HG02588 (cell line): ENCODE measurements at regions not wholly inside any gene's neighbourhood (a gene's known extent, or its start where the extent isn't known, plus 50 kb on each side); places are given as distances from the start of the nearest gene placed in this dataset.

Source experiments
- ATAC-seq: cut with Tn5 transposase; IDR thresholded peaks from one replicate; pipeline ENCODE4 v1.9.1; 2021; ENCODE audit warnings: mild to moderate bottlenecking, moderate library complexity; ENCODE audit not compliant: unreplicated experiment

GRCh38 chr2:8542381-8543059 is 139.3 kb upstream of the ID2 start:
- ATAC-seq: no peak

GRCh38 chr2:8543060-8543382 is 138.8 kb upstream of the ID2 start:
- peak; percentile 21 for ATAC-seq

- peak; percentile 70 for ATAC-seq
Measured at GRCh38 chr2:8543383-8544170, 138.3 kb upstream of the ID2 start.

GRCh38 chr2:8544171-8544785 is 137.6 kb upstream of the ID2 start:
- ATAC-seq: no peak

- ATAC-seq: peak; percentile 47
Measured at GRCh38 chr2:8544786-8545694, 136.8 kb upstream of the ID2 start.

GRCh38 chr2:8545695-8546611 is 135.9 kb upstream of the ID2 start:
- no peak for ATAC-seq

- ATAC-seq: no peak
Measured at GRCh38 chr2:8546612-8547283, 135.1 kb upstream of the ID2 start.

GRCh38 chr2:8547284-8548064 is 134.4 kb upstream of the ID2 start:
- no peak for ATAC-seq

- ATAC-seq: no peak
Measured at GRCh38 chr2:8548065-8548618, 133.7 kb upstream of the ID2 start.

- no peak for ATAC-seq
Measured at GRCh38 chr2:8548619-8549150, 133.2 kb upstream of the ID2 start.

GRCh38 chr2:8549273-8549922 is 132.5 kb upstream of the ID2 start:
- no peak for ATAC-seq

- ATAC-seq: no peak
Measured at GRCh38 chr2:8549942-8550341, 131.9 kb upstream of the ID2 start.

GRCh38 chr2:8550481-8550880 is 131.4 kb upstream of the ID2 start:
- ATAC-seq: no peak

GRCh38 chr2:8550937-8551621 is 130.8 kb upstream of the ID2 start:
- no peak for ATAC-seq

GRCh38 chr2:8551622-8552074 is 130.2 kb upstream of the ID2 start:
- peak; percentile 75 for ATAC-seq

- ATAC-seq: peak; percentile 18
Measured at GRCh38 chr2:8552293-8552801, 129.5 kb upstream of the ID2 start.

- no peak for ATAC-seq
Measured at GRCh38 chr2:8553643-8554042, 128.2 kb upstream of the ID2 start.
